HCT116 (cell line): ENCODE measurements at regions not wholly inside any gene's neighbourhood (a gene's known extent, or its start where the extent isn't known, plus 50 kb on each side); places are given as distances from the start of the nearest gene placed in this dataset.

Source experiments
- POLR2AphosphoS5 ChIP-seq: IDR thresholded peaks from 2 replicates; pipeline ENCODE4 v1.6.1; 2011; ENCODE audit warnings: mild to moderate bottlenecking, low read depth, low read length, moderate library complexity
- RAD21 ChIP-seq: IDR thresholded peaks from 2 replicates; pipeline ENCODE4 v1.6.1; 2012; ENCODE audit warnings: low read depth, mild to moderate bottlenecking
- YY1 ChIP-seq: IDR thresholded peaks from 2 replicates; pipeline ENCODE4 v1.6.1; 2011; ENCODE audit warnings: low read length, low read depth, moderate library complexity, mild to moderate bottlenecking; ENCODE audit not compliant: insufficient replicate concordance; ENCODE audit errors: extremely low read depth
- ZNF274 ChIP-seq: fragments of 200-500 bp; sonication (Bioruptor generic); IDR thresholded peaks from 2 replicates; pipeline ENCODE4 v1.6.1; 2014; ENCODE audit warnings: mild to moderate bottlenecking, low read depth, low read length, inconsistent platforms
- TF ChIP-seq, protein P1 (sequence below), 3 experiments: fragments of 200-600 bp in 1 of 3; sonication (generic) in 1 of 3; IDR thresholded peaks in 2 of 3; conservative IDR thresholded peaks in 1 of 3; 2 replicates each; pipeline ENCODE4 v1.5.1; 2012 to 2017; ENCODE audit warnings: low read depth in 2 of 3, low read length in 2 of 3, antibody characterized with exemption in 1 of 3, borderline replicate concordance in 1 of 3, control low read depth in 1 of 3, mild to moderate bottlenecking in 1 of 3, mixed read lengths in 1 of 3, mixed run types in 1 of 3, moderate library complexity in 1 of 3; ENCODE audit not compliant: insufficient read depth in 1 of 3

GRCh38 chr14:85811340-85811739 is 281.4 kb downstream of the FLRT2 start:
- no peak for TF ChIP-seq RAD21
- TF ChIP-seq ZNF274: no peak
- TF ChIP-seq, protein P1, sequence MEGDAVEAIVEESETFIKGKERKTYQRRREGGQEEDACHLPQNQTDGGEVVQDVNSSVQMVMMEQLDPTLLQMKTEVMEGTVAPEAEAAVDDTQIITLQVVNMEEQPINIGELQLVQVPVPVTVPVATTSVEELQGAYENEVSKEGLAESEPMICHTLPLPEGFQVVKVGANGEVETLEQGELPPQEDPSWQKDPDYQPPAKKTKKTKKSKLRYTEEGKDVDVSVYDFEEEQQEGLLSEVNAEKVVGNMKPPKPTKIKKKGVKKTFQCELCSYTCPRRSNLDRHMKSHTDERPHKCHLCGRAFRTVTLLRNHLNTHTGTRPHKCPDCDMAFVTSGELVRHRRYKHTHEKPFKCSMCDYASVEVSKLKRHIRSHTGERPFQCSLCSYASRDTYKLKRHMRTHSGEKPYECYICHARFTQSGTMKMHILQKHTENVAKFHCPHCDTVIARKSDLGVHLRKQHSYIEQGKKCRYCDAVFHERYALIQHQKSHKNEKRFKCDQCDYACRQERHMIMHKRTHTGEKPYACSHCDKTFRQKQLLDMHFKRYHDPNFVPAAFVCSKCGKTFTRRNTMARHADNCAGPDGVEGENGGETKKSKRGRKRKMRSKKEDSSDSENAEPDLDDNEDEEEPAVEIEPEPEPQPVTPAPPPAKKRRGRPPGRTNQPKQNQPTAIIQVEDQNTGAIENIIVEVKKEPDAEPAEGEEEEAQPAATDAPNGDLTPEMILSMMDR (IDR thresholded peaks at IDR 0.05 in 2 of 3, conservative IDR thresholded peaks at IDR 0.05 in 1 of 3; ENCODE audit: borderline replicate concordance in 1 of 3, insufficient read depth in 1 of 3, low read depth in 2 of 3, low read length in 2 of 3): no peak
- no peak for TF ChIP-seq YY1
- no peak for TF ChIP-seq POLR2AphosphoS5
